H1 (cell line): ENCODE measurements at regions not wholly inside any gene's neighbourhood (a gene's known extent, or its start where the extent isn't known, plus 50 kb on each side); places are given as distances from the start of the nearest gene placed in this dataset.

Source experiments
- CTCF ChIA-PET: fragments of 300-600 bp; sonication (Branson Sonifier 250); formaldehyde crosslinking; loops from one replicate; lab custom pipeline; 2021; ENCODE audit not compliant: partially characterized antibody; lab: Charles Lee
- POLR2A ChIA-PET: fragments of 300-600 bp; sonication (Branson Sonifier 250); formaldehyde crosslinking; loops from one replicate; lab custom pipeline; 2021; ENCODE audit warnings: inconsistent platforms; ENCODE audit not compliant: partially characterized antibody; lab: Charles Lee
- DNase-seq, 2 experiments: peaks; one replicate each; pipeline versions ENCODE4 v3.0.0 to v3.0.0-alpha.2; 2010 to 2022; ENCODE audit warnings: low spot score in 2 of 2, low read depth in 1 of 2, mixed read lengths in 1 of 2
- FAIRE-seq: peaks from 2 replicates; lab custom pipeline; 2011; peaks lifted over from hg19 to GRCh38; lab: Jason Lieb, UNC
- H2AFZ ChIP-seq: 2 replicates; pipeline ENCODE4 v1.8.1; 2012; ENCODE audit warnings: low read length, inconsistent platforms
- H2AK5ac ChIP-seq: 2 replicates; pipeline ENCODE4 v1.6.1; 2013; ENCODE audit warnings: low read depth, low read length
- H2BK120ac ChIP-seq: replicated peaks from 2 replicates; pipeline ENCODE3; 2013; ENCODE audit warnings: low read depth, low read length, inconsistent platforms
- H2BK12ac ChIP-seq: 2 replicates; pipeline ENCODE4 v1.6.1; 2013; ENCODE audit warnings: low read depth, low read length
- H2BK15ac ChIP-seq: 2 replicates; pipeline ENCODE4 v1.6.1; 2013; ENCODE audit warnings: low read length
- H2BK20ac ChIP-seq: 2 replicates; pipeline ENCODE4 v1.6.1; 2013; ENCODE audit warnings: low read length
- H2BK5ac ChIP-seq: 2 replicates; pipeline ENCODE4 v1.6.1; 2013; ENCODE audit warnings: low read depth, low read length
- H3K14ac ChIP-seq: 2 replicates; pipeline ENCODE4 v1.6.1; 2013; ENCODE audit warnings: inconsistent platforms; ENCODE audit not compliant: insufficient read length
- H3K18ac ChIP-seq: 2 replicates; pipeline ENCODE4 v1.6.1; 2013; ENCODE audit warnings: low read length; ENCODE audit errors: extremely low read depth
- H3K23ac ChIP-seq: 2 replicates; pipeline ENCODE4 v1.6.1; 2013; ENCODE audit warnings: inconsistent platforms; ENCODE audit not compliant: insufficient read length
- H3K23me2 ChIP-seq: 2 replicates; pipeline ENCODE4 v1.6.1; 2013; ENCODE audit warnings: low read depth, low read length
- H3K27ac ChIP-seq: 2 replicates; pipeline ENCODE4 v1.6.1; 2011; ENCODE audit warnings: low read depth, low read length, inconsistent platforms
- H3K27me3 ChIP-seq, 4 experiments: replicated peaks in 1 of 4; 1 replicate in 1 of 4; 2 replicates in 3 of 4; pipeline versions ENCODE4 v1.6.1 to v1.8.1; 2011 to 2013; ENCODE audit warnings: low read length in 3 of 4, mild to moderate bottlenecking in 3 of 4, inconsistent platforms in 2 of 4, mixed read lengths in 2 of 4, moderate library complexity in 1 of 4; ENCODE audit not compliant: control insufficient read depth in 3 of 4, insufficient read depth in 3 of 4; ENCODE audit errors: extremely low read depth in 1 of 4
- H3K36me3 ChIP-seq, 4 experiments: 2 replicates each; pipeline versions ENCODE4 v1.6.1 to v1.8.1; 2011 to 2013; ENCODE audit warnings: mild to moderate bottlenecking in 4 of 4, low read length in 3 of 4, moderate library complexity in 2 of 4, control low read depth in 1 of 4, inconsistent platforms in 1 of 4; ENCODE audit not compliant: insufficient read depth in 4 of 4, control insufficient read depth in 2 of 4
- H3K4ac ChIP-seq: replicated peaks from 2 replicates; pipeline ENCODE3; 2013; ENCODE audit warnings: low read length, low read depth, mixed read lengths, inconsistent platforms; ENCODE audit not compliant: insufficient read length
- H3K4me1 ChIP-seq, 4 experiments: replicated peaks in 1 of 4; 1 replicate in 1 of 4; 2 replicates in 3 of 4; pipeline versions ENCODE4 v1.6.1 to v1.8.1; 2011 to 2013; ENCODE audit warnings: low read length in 3 of 4, inconsistent platforms in 2 of 4, mixed read lengths in 1 of 4; ENCODE audit not compliant: insufficient read depth in 4 of 4, control insufficient read depth in 3 of 4
- H3K4me2 ChIP-seq, 2 experiments: 2 replicates each; pipeline versions ENCODE4 v1.6.1 to v1.8.1; 2011 to 2013; ENCODE audit warnings: low read depth in 2 of 2, low read length in 2 of 2, control low read depth in 1 of 2, inconsistent platforms in 1 of 2, mild to moderate bottlenecking in 1 of 2; ENCODE audit not compliant: insufficient read depth in 1 of 2
- H3K4me3 ChIP-seq, 4 experiments: fragments of 200-600, 300-600 bp in 1 of 4; sonication (generic), shearing (Covaris generic), sonication (Bioruptor Twin) in 1 of 4; 2 replicates each; pipeline versions ENCODE4 v1.5.1 to v1.8.1; 2011 to 2016; ENCODE audit warnings: low read length in 4 of 4, low read depth in 3 of 4, control low read depth in 2 of 4, inconsistent platforms in 2 of 4, mild to moderate bottlenecking in 2 of 4, mixed read lengths in 1 of 4, moderate library complexity in 1 of 4; ENCODE audit not compliant: insufficient read depth in 2 of 4; ENCODE audit errors: extremely low read depth in 1 of 4
- H3K56ac ChIP-seq: replicated peaks from 2 replicates; pipeline ENCODE3; 2013; ENCODE audit warnings: low read depth, mild to moderate bottlenecking, mixed read lengths, low read length, inconsistent platforms; ENCODE audit not compliant: insufficient read length
- H3K79me1 ChIP-seq: 2 replicates; pipeline ENCODE4 v1.6.1; 2013; ENCODE audit warnings: low read depth, low read length, control low read depth
- H3K79me2 ChIP-seq, 2 experiments: 2 replicates each; pipeline versions ENCODE4 v1.6.1 to v1.8.1; 2012 to 2013; ENCODE audit warnings: low read length in 2 of 2, mild to moderate bottlenecking in 2 of 2, inconsistent platforms in 1 of 2; ENCODE audit not compliant: insufficient read depth in 2 of 2, control insufficient read depth in 1 of 2
- H3K9ac ChIP-seq, 4 experiments: replicated peaks in 1 of 4; 1 replicate in 1 of 4; 2 replicates in 3 of 4; pipeline versions ENCODE4 v1.6.1 to v1.8.1; 2011 to 2013; ENCODE audit warnings: low read depth in 3 of 4, low read length in 3 of 4, control low read depth in 2 of 4, mild to moderate bottlenecking in 2 of 4, moderate library complexity in 2 of 4, inconsistent platforms in 1 of 4; ENCODE audit errors: extremely low read depth in 1 of 4
- H3K9me3 ChIP-seq, 2 experiments: 2 replicates each; pipeline versions ENCODE4 v1.6.1 to v1.8.1; 2012 to 2013; ENCODE audit warnings: mild to moderate bottlenecking in 2 of 2, moderate library complexity in 2 of 2, control low read depth in 1 of 2, inconsistent platforms in 1 of 2, low read depth in 1 of 2, low read length in 1 of 2, mixed read lengths in 1 of 2; ENCODE audit not compliant: insufficient read depth in 2 of 2
- H4K20me1 ChIP-seq, 2 experiments: replicated peaks in 1 of 2; 2 replicates each; pipeline versions ENCODE3 to v1.8.1; 2011 to 2013; ENCODE audit warnings: inconsistent platforms in 2 of 2, low read length in 2 of 2, mild to moderate bottlenecking in 1 of 2; ENCODE audit not compliant: insufficient read depth in 2 of 2, control insufficient read depth in 1 of 2
- H4K5ac ChIP-seq: 2 replicates; pipeline ENCODE4 v1.6.1; 2013; ENCODE audit warnings: low read length, low read depth, mixed read lengths, inconsistent platforms; ENCODE audit not compliant: insufficient read length
- H4K8ac ChIP-seq: 2 replicates; pipeline ENCODE4 v1.8.0; 2013; ENCODE audit warnings: mild to moderate bottlenecking, moderate library complexity, low read length, inconsistent platforms; ENCODE audit not compliant: insufficient read depth; ENCODE audit errors: extremely low read depth
- H4K91ac ChIP-seq: replicated peaks from 2 replicates; pipeline ENCODE3; 2013; ENCODE audit warnings: low read length, mixed read lengths, inconsistent platforms; ENCODE audit not compliant: insufficient read length
- KDM5A ChIP-seq: fragments of 200-600 bp; IDR thresholded peaks from 2 replicates; pipeline ENCODE4 v1.7.1; 2012; ENCODE audit warnings: mild to moderate bottlenecking, low read length, inconsistent platforms, mixed read lengths
- PHF8 ChIP-seq: fragments of 200-600 bp; sonication (generic); conservative IDR thresholded peaks from 2 replicates; pipeline ENCODE4 v1.7.1; 2012; ENCODE audit warnings: low read depth, mild to moderate bottlenecking, inconsistent platforms, low read length, moderate library complexity
- RBBP5 ChIP-seq: IDR thresholded peaks from 2 replicates; pipeline ENCODE4 v1.7.1; 2012; ENCODE audit warnings: low read depth, mild to moderate bottlenecking, inconsistent platforms, low read length, moderate library complexity, borderline replicate concordance
- TBP ChIP-seq: IDR thresholded peaks from 2 replicates; pipeline ENCODE4 v1.6.1; 2011; ENCODE audit warnings: low read depth, low read length, improper control_type of control experiment
- WGBS, 2 experiments: shearing (Covaris generic) in 1 of 2; methylation state at CpG; one replicate each; pipeline versions ENCODE4 v1.1.6 to v1.1.7; 2013 to 2015; ENCODE audit warnings: low lambda C conversion rate in 2 of 2, mixed read lengths in 2 of 2, inconsistent platforms in 1 of 2, low coverage in 1 of 2, missing lambda C conversion rate in 1 of 2; ENCODE audit not compliant: insufficient replicate concordance in 2 of 2, insufficient coverage in 1 of 2, insufficient read length in 1 of 2; ENCODE audit errors: extremely low coverage in 1 of 2, missing lambda C conversion rate in 1 of 2; 5-methylcytosine and 5-hydroxymethylcytosine counted together
- TF ChIP-seq, protein P1 (sequence below): IDR thresholded peaks from 2 replicates; pipeline ENCODE4 v1.6.1; 2011; ENCODE audit warnings: low read length, improper control_type of control experiment

DNA sequence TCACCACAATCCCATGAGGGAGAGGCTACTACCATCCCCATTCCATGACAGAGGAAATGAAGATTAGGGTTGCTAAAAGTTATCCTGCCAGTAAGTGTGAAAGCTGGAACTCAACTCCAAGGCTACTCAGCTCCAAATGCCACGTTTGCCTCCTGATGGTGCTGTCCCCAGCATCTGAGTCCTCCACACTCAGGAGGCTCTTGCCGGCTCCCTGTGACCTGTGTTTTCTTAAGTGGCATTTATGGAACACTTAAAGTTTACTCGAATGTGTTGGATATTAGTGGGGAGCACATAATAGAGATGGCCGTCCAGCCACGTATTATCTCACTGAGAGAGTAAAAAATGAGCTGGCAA lies 267.9 kb downstream of the CBLN1 start:
- FAIRE-seq (no peak), DNase-seq (peak in 1 of 2 experiments; percentile 16)
- Histone ChIP-seq H3K79me1 (no peaks in the 10 kb centered on the region), H3K4me3 (no peak overlapping the region), H4K20me1 (peaks cover 0 to 6% of the 10 kb centered on the region in 2 experiments), H3K4me2 (no peak overlapping the region), H4K5ac (no peak overlapping the region), H3K79me2 (no peaks in the 10 kb centered on the region), H3K4ac (no peak overlapping the region), H3K14ac (no peak overlapping the region), H2BK20ac (no peak overlapping the region), H2BK12ac (no peak overlapping the region), H2AFZ (no peak overlapping the region), H2BK120ac (no peak overlapping the region), H2BK15ac (no peak overlapping the region), H4K8ac (no peak overlapping the region; the same call in 1 of the 2 replicates), H2AK5ac (no peak overlapping the region), H3K27me3 (peaks cover 0 to 2% (median 0%) of the 10 kb centered on the region in 4 experiments; a peak in 1 of 7 replicates), H3K56ac (no peak overlapping the region), H3K36me3 (no peaks in the 10 kb centered on the region), H3K18ac (no peak overlapping the region), H3K4me1 (peaks cover 0 to 12% (median 4%) of the 10 kb centered on the region in 4 experiments; a peak in 3 of 7 replicates), H3K9ac (no peak overlapping the region)
- CTCF ChIA-PET = interaction anchor here (0.7 to 1.6 kb wide), 2 partner anchors 329 to 336 kb away, joined by 3 to 5 read pairs; no protein-coding TSS in a partner anchor
- 75% methylated on average over 5 of the region's 5 CpGs; no CpG with 5 or more reads in 1 of the 2 experiments for WGBS, 2 experiments
- TF ChIP-seq, protein P1, sequence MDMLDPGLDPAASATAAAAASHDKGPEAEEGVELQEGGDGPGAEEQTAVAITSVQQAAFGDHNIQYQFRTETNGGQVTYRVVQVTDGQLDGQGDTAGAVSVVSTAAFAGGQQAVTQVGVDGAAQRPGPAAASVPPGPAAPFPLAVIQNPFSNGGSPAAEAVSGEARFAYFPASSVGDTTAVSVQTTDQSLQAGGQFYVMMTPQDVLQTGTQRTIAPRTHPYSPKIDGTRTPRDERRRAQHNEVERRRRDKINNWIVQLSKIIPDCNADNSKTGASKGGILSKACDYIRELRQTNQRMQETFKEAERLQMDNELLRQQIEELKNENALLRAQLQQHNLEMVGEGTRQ = no peak
- TF ChIP-seq RBBP5 (no peak), KDM5A (no peak), TBP (no peak), PHF8 (no peak)
- TF ChIP-seq, all 59 proteins: peak for 0
- Histone ChIP-seq H3K23ac (no peak overlapping the region), H3K23me2 (peaks cover 7% of the 10 kb centered on the region; the same call in 1 of the 2 replicates), H2BK5ac (no peak overlapping the region), H3K9me3 (no peaks in the 10 kb centered on the region), H4K91ac (no peak overlapping the region), H3K27ac (no peak overlapping the region)
- POLR2A ChIA-PET = no interaction called here
